ENCODE measurements at regions not wholly inside any gene's neighbourhood (a gene's known extent, or its start where the extent isn't known, plus 50 kb on each side); places are given as distances from the start of the nearest gene placed in this dataset.

- H3K9me3 ChIP-seq (ENCODE audit: control insufficient read depth, low read length) = no peaks in the 10 kb centered on the region
- no peak for DNase-seq
- intact Hi-C loops (cut with DNase I) = no loop called here
- WGBS, 2 donors = 80 to 87% methylated on average over 4 of the region's 4 CpGs
- no peaks in the 10 kb centered on the region for H3K4me1 ChIP-seq (ENCODE audit: control insufficient read depth in 1 of 2, insufficient read depth in 2 of 2, low read length in 2 of 2)
- no peak for ATAC-seq (ENCODE audit: low FRiP score)
- no peak overlapping the region for H3K4me3 ChIP-seq (ENCODE audit: low read length in 2 of 2)
- H3K27ac ChIP-seq (ENCODE audit: low read depth in 1 of 2, low read length in 2 of 2) = no peak overlapping the region
- H3K27me3 ChIP-seq (ENCODE audit: control insufficient read depth in 1 of 2, insufficient read depth in 2 of 2, low read length in 1 of 2) = no peaks in the 10 kb centered on the region
- no peaks in the 10 kb centered on the region for H3K36me3 ChIP-seq (ENCODE audit: control insufficient read depth in 1 of 2, insufficient read depth in 2 of 2, low read length in 1 of 2)
These were observed 107.5 kb downstream of the EPDR1 start for GRCh38 chr7:38027884-38028455.

DNA sequence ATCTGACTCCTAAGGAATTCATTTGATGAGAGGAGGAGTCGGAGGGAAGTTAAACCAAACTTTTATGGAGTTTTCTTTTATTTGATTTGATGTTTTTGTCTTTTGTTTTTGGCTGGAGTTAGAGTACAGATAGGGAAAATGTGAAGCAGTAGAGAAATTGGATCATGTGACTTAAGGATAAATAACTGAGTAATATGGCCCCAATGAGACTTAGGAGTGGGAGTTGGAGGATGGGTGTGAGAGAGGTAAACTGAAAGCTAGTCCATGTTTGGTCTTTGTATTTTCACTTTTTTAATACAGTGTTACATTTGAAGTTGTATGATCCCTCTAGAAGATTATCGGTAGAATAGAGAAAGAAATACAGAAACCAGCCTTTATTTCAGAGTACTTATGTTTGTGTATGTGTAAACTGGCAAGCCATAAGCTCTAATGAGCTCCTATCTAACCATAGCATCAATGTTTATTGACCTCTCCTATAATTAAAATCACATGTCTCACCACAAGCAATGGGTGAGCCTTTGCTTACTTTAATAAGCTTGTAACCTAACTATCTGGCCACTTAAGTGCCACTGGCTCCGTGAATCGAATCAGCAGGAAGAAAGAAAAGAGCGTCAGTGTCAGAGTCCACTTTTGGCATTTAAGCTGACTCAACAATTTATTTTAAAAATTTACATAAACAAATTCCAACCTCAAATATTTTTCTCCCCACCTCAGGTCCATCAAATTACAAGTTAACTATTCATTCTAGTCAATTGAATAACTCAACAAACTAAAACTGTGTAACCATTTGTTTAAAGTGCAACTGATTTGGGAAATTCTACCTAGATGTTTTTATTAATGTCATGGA lies 113.8 kb downstream of the EPDR1 start:
- ATAC-seq (ENCODE audit: low FRiP score) (no peak), DNase-seq (no peak)
- no peak overlapping the region for H3K4me3 ChIP-seq (ENCODE audit: low read length in 2 of 2)
- no peaks in the 10 kb centered on the region for H3K36me3 ChIP-seq (ENCODE audit: control insufficient read depth in 1 of 2, insufficient read depth in 2 of 2, low read length in 1 of 2)
- intact Hi-C loops (cut with DNase I) = no loop called here
- H3K27me3 ChIP-seq (ENCODE audit: control insufficient read depth in 1 of 2, insufficient read depth in 2 of 2, low read length in 1 of 2) = no peaks in the 10 kb centered on the region
- no peaks in the 10 kb centered on the region for H3K9me3 ChIP-seq (ENCODE audit: control insufficient read depth, low read length)
- 92 to 95% methylated on average over 5 of the region's 5 CpGs for WGBS, 2 donors
- H3K4me1 ChIP-seq (ENCODE audit: control insufficient read depth in 1 of 2, insufficient read depth in 2 of 2, low read length in 2 of 2) = no peaks in the 10 kb centered on the region
- no peak overlapping the region for H3K27ac ChIP-seq (ENCODE audit: low read depth in 1 of 2, low read length in 2 of 2)

GRCh38 chr7:38040831-38041230 lies 120.4 kb downstream of the EPDR1 start:
- ATAC-seq (ENCODE audit: low FRiP score) = no peak
- H3K4me3 ChIP-seq (ENCODE audit: low read length in 2 of 2) = no peak overlapping the region
- H3K36me3 ChIP-seq (ENCODE audit: control insufficient read depth in 1 of 2, insufficient read depth in 2 of 2, low read length in 1 of 2) = no peaks in the 10 kb centered on the region
- no peak overlapping the region for H3K27ac ChIP-seq (ENCODE audit: low read depth in 1 of 2, low read length in 2 of 2)
- WGBS, 2 donors = 87 to 91% methylated on average over 4 of the region's 4 CpGs
- intact Hi-C loops (cut with DNase I) = no loop called here
- no peak for DNase-seq
- H3K9me3 ChIP-seq (ENCODE audit: control insufficient read depth, low read length) = no peaks in the 10 kb centered on the region
- H3K27me3 ChIP-seq (ENCODE audit: control insufficient read depth in 1 of 2, insufficient read depth in 2 of 2, low read length in 1 of 2) = no peaks in the 10 kb centered on the region
- no peaks in the 10 kb centered on the region for H3K4me1 ChIP-seq (ENCODE audit: control insufficient read depth in 1 of 2, insufficient read depth in 2 of 2, low read length in 2 of 2)

GRCh38 chr7:38049679-38050078 lies 128.4 kb upstream of the STARD3NL start:
- no peaks in the 10 kb centered on the region for H3K9me3 ChIP-seq (ENCODE audit: control insufficient read depth, low read length)
- ATAC-seq (ENCODE audit: low FRiP score) (no peak), DNase-seq (no peak)
- H3K27ac ChIP-seq (ENCODE audit: low read depth in 1 of 2, low read length in 2 of 2) = no peak overlapping the region
- H3K4me3 ChIP-seq (ENCODE audit: low read length in 2 of 2) = no peak overlapping the region
- WGBS, 2 donors = 89 to 98% methylated on average over 19 of the region's 19 CpGs
- no peaks in the 10 kb centered on the region for H3K4me1 ChIP-seq (ENCODE audit: control insufficient read depth in 1 of 2, insufficient read depth in 2 of 2, low read length in 2 of 2)
- H3K27me3 ChIP-seq (ENCODE audit: control insufficient read depth in 1 of 2, insufficient read depth in 2 of 2, low read length in 1 of 2) = no peaks in the 10 kb centered on the region
- intact Hi-C loops (cut with DNase I) = no loop called here
- no peaks in the 10 kb centered on the region for H3K36me3 ChIP-seq (ENCODE audit: control insufficient read depth in 1 of 2, insufficient read depth in 2 of 2, low read length in 1 of 2)

DNA sequence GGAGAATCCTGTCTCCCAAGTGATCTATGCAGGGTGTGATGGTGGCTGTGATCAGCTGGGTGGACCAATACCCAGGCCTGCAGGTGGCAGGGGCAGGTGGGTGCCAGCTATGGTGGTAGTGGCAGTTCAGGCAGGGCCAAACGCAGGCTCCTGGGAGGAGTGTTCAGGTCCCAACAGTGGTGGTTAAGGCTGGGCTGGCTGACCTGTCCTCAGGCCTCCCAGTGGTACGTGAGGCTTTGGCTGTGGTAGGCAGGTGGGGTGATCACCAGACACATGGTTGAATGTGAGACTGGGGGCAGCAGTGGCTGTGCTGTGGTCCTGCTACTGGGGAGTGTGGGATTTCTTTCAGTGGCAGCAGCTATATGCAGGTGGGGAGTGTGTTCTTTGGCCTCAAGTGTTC lies 126.7 kb upstream of the STARD3NL start:
- WGBS, 2 donors = 95 to 97% methylated on average over 2 of the region's 2 CpGs
- intact Hi-C loops (cut with DNase I) = no loop called here
- Histone ChIP-seq H3K4me3 (ENCODE audit: low read length in 2 of 2) (no peak overlapping the region), H3K9me3 (ENCODE audit: control insufficient read depth, low read length) (no peaks in the 10 kb centered on the region), H3K4me1 (ENCODE audit: control insufficient read depth in 1 of 2, insufficient read depth in 2 of 2, low read length in 2 of 2) (no peaks in the 10 kb centered on the region), H3K27ac (ENCODE audit: low read depth in 1 of 2, low read length in 2 of 2) (no peak overlapping the region), H3K27me3 (ENCODE audit: control insufficient read depth in 1 of 2, insufficient read depth in 2 of 2, low read length in 1 of 2) (no peaks in the 10 kb centered on the region), H3K36me3 (ENCODE audit: control insufficient read depth in 1 of 2, insufficient read depth in 2 of 2, low read length in 1 of 2) (no peaks in the 10 kb centered on the region)
- DNase-seq (no peak), ATAC-seq (ENCODE audit: low FRiP score) (no peak)

GRCh38 chr7:38051786-38052185 lies 126.3 kb upstream of the STARD3NL start:
- no peaks in the 10 kb centered on the region for H3K9me3 ChIP-seq (ENCODE audit: control insufficient read depth, low read length)
- H3K4me3 ChIP-seq (ENCODE audit: low read length in 2 of 2) = no peak overlapping the region
- no peaks in the 10 kb centered on the region for H3K4me1 ChIP-seq (ENCODE audit: control insufficient read depth in 1 of 2, insufficient read depth in 2 of 2, low read length in 2 of 2)
- ATAC-seq (ENCODE audit: low FRiP score) (no peak), DNase-seq (no peak)
- H3K27me3 ChIP-seq (ENCODE audit: control insufficient read depth in 1 of 2, insufficient read depth in 2 of 2, low read length in 1 of 2) = no peaks in the 10 kb centered on the region
- no peak overlapping the region for H3K27ac ChIP-seq (ENCODE audit: low read depth in 1 of 2, low read length in 2 of 2)
- H3K36me3 ChIP-seq (ENCODE audit: control insufficient read depth in 1 of 2, insufficient read depth in 2 of 2, low read length in 1 of 2) = no peaks in the 10 kb centered on the region
- intact Hi-C loops (cut with DNase I) = no loop called here
- WGBS, 2 donors = 70 to 86% methylated on average over 3 of the region's 3 CpGs

DNA sequence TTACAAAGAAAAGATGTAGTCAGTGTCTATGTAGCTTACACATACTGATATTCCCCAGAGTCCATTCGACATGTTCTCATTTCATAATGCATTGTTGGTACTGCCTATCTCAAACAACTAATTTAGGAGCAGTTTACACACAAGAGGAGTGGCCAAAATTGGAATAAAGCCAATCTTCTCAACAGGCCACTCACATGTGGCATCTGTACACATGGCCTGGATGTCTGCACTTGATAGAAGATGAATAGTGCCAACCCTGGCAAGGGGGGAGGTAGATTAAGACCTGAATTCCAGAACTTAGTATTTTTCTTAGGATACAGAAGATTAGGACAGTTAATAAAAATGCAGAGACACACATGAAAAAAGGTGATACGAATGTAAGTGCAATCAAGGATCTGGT lies 125.3 kb upstream of the STARD3NL start:
- no peaks in the 10 kb centered on the region for H3K4me1 ChIP-seq (ENCODE audit: control insufficient read depth in 1 of 2, insufficient read depth in 2 of 2, low read length in 2 of 2)
- H3K9me3 ChIP-seq (ENCODE audit: control insufficient read depth, low read length) = no peaks in the 10 kb centered on the region
- H3K4me3 ChIP-seq (ENCODE audit: low read length in 2 of 2) = no peak overlapping the region
- DNase-seq (no peak), ATAC-seq (ENCODE audit: low FRiP score) (no peak)
- H3K27ac ChIP-seq (ENCODE audit: low read depth in 1 of 2, low read length in 2 of 2) = no peak overlapping the region
- intact Hi-C loops (cut with DNase I) = no loop called here
- no peaks in the 10 kb centered on the region for H3K36me3 ChIP-seq (ENCODE audit: control insufficient read depth in 1 of 2, insufficient read depth in 2 of 2, low read length in 1 of 2)
- WGBS, 2 donors = 94% methylated on average over 2 of the region's 2 CpGs
- H3K27me3 ChIP-seq (ENCODE audit: control insufficient read depth in 1 of 2, insufficient read depth in 2 of 2, low read length in 1 of 2) = no peaks in the 10 kb centered on the region

- no peak overlapping the region for H3K27ac ChIP-seq (ENCODE audit: low read depth in 1 of 2, low read length in 2 of 2)
- ATAC-seq (ENCODE audit: low FRiP score) = no peak
- DNase-seq = no peak
- intact Hi-C loops (cut with DNase I) = no loop called here
- H3K36me3 ChIP-seq (ENCODE audit: control insufficient read depth in 1 of 2, insufficient read depth in 2 of 2, low read length in 1 of 2) = no peaks in the 10 kb centered on the region
- H3K4me1 ChIP-seq (ENCODE audit: control insufficient read depth in 1 of 2, insufficient read depth in 2 of 2, low read length in 2 of 2) = no peaks in the 10 kb centered on the region
- H3K27me3 ChIP-seq (ENCODE audit: control insufficient read depth in 1 of 2, insufficient read depth in 2 of 2, low read length in 1 of 2) = no peaks in the 10 kb centered on the region
- no peaks in the 10 kb centered on the region for H3K9me3 ChIP-seq (ENCODE audit: control insufficient read depth, low read length)
- WGBS, 2 donors = 92 to 93% methylated on average over 3 of the region's 3 CpGs
- no peak overlapping the region for H3K4me3 ChIP-seq (ENCODE audit: low read length in 2 of 2)
These were observed 123.8 kb upstream of the STARD3NL start for GRCh38 chr7:38054199-38054598.

DNA sequence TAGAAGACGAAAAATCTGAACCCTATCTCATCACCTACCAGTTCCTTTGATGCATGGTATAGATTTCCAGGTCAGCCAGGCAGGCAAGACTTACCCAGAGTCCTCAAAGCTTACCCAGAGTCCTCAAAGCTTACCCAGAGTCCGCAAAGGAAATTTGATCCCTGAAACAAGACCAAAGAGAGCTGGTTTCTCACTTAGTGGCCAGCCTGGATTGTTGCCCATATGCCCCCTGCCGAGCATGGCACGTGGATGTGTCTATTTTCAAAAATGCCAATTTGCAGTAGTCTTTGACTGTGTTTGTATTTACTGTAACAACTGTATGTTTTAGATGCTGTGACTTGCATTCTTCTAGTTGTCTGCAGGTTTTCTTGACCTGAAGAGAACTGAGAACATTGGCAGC lies 120.2 kb upstream of the STARD3NL start:
- DNase-seq = no peak
- Histone ChIP-seq H3K4me3 (ENCODE audit: low read length in 2 of 2) (no peak overlapping the region), H3K9me3 (ENCODE audit: control insufficient read depth, low read length) (no peaks in the 10 kb centered on the region), H3K4me1 (ENCODE audit: control insufficient read depth in 1 of 2, insufficient read depth in 2 of 2, low read length in 2 of 2) (no peaks in the 10 kb centered on the region), H3K27ac (ENCODE audit: low read depth in 1 of 2, low read length in 2 of 2) (no peak overlapping the region), H3K27me3 (ENCODE audit: control insufficient read depth in 1 of 2, insufficient read depth in 2 of 2, low read length in 1 of 2) (no peaks in the 10 kb centered on the region), H3K36me3 (ENCODE audit: control insufficient read depth in 1 of 2, insufficient read depth in 2 of 2, low read length in 1 of 2) (no peaks in the 10 kb centered on the region)
- WGBS, 2 donors = 74 to 87% methylated on average over 4 of the region's 4 CpGs
- intact Hi-C loops (cut with DNase I) = no loop called here
- ATAC-seq (ENCODE audit: low FRiP score) = no peak

Data from aorta (tissue), 5 donors.